ENCODE measurements at regions not wholly inside any gene's neighbourhood (a gene's known extent, or its start where the extent isn't known, plus 50 kb on each side); places are given as distances from the start of the nearest gene placed in this dataset.

DNA sequence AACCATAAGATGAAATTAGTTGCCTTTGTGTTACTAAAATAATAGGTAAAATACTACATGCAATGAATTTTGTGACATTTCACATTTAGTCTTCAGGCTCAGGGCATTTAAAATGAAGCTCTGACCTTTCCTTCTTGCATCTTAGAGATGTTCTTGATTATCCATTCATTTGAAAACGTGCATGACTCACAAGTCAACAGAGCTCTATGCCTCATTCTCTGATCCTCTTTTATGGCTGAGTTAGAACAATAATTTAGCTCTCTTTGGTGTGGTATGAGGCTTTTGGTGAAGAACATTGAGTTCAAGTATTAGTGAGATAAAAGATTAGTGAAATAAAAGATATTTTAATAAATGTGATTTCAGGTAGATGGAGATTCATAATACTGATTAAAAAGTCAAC is 66.5 kb downstream of the TIGD2 start:
- H3K36me3 Mint-ChIP-seq: no peaks in the 10 kb centered on the region
- H3K27me3 ChIP-seq (ENCODE audit: control insufficient read depth in 2 of 2, insufficient read depth in 2 of 2, low read length in 2 of 2): no peaks in the 10 kb centered on the region
- H3K27me3 Mint-ChIP-seq: peaks cover 0 to 10% (median 3%) of the 10 kb centered on the region in 5 donors
- no peak overlapping the region for H3K27ac ChIP-seq (ENCODE audit: low read depth, low read length)
- H3K36me3 ChIP-seq (ENCODE audit: control insufficient read depth in 2 of 3, insufficient read depth in 3 of 3, low read length in 3 of 3): no peaks in the 10 kb centered on the region
- CTCF ChIA-PET: no interaction called here
- H3K4me3 Mint-ChIP-seq: no peak overlapping the region
- H3K9me3 Mint-ChIP-seq: peaks cover 0 to 1% (median 0%) of the 10 kb centered on the region in 11 donors
- POLR2A ChIA-PET: no interaction called here
- H3K4me3 ChIP-seq (ENCODE audit: low read length): no peak overlapping the region
- DNase-seq (no peak), ATAC-seq (no peak)
- no peaks in the 10 kb centered on the region for H3K4me1 ChIP-seq (ENCODE audit: control insufficient read depth in 2 of 2, insufficient read depth in 2 of 2, low read length in 2 of 2)
- H3K27ac Mint-ChIP-seq: no peak overlapping the region
- H3K4me1 Mint-ChIP-seq: peaks cover 0 to 4% (median 0%) of the 10 kb centered on the region in 7 donors
- no peaks in the 10 kb centered on the region for H3K9me3 ChIP-seq (ENCODE audit: control insufficient read depth in 2 of 3, low read length in 3 of 3)
- intact Hi-C loops (cut with micrococcal nuclease): no loop called here

DNA sequence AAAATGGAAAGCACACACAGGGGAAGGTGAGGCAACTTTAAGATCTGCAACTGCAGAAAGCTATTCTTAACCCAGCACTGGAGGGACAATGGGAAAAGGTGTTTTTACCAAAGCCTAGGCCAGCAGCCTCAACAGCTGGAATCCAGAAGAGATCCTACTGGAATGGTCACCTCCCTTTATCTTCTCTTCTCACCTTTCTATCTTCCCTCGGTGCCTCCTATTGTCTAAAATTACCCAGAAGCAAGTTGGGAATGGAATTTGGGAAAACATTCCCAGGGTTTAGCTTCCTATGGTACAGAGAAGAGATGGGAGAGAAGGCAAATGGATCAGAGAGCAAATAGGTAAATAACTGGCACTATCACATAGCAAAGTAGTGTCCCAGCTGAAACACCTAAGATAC is 73.1 kb downstream of the TIGD2 start:
- Mint-ChIP-seq H3K4me1 (no peaks in the 10 kb centered on the region), H3K4me3 (no peak overlapping the region), H3K27ac (no peak overlapping the region), H3K36me3 (no peaks in the 10 kb centered on the region), H3K27me3 (peaks cover 8 to 39% (median 11%) of the 10 kb centered on the region in 5 donors), H3K9me3 (peaks cover 0 to 5% (median 0%) of the 10 kb centered on the region in 11 donors)
- ChIA-PET CTCF (no interaction called here), POLR2A (no interaction called here)
- Histone ChIP-seq H3K4me3 (ENCODE audit: low read length) (no peak overlapping the region), H3K27ac (ENCODE audit: low read depth, low read length) (no peak overlapping the region), H3K9me3 (ENCODE audit: control insufficient read depth in 2 of 3, low read length in 3 of 3) (no peaks in the 10 kb centered on the region), H3K4me1 (ENCODE audit: control insufficient read depth in 2 of 2, insufficient read depth in 2 of 2, low read length in 2 of 2) (no peaks in the 10 kb centered on the region), H3K27me3 (ENCODE audit: control insufficient read depth in 2 of 2, insufficient read depth in 2 of 2, low read length in 2 of 2) (no peaks in the 10 kb centered on the region), H3K36me3 (ENCODE audit: control insufficient read depth in 2 of 3, insufficient read depth in 3 of 3, low read length in 3 of 3) (no peaks in the 10 kb centered on the region)
- DNase-seq: no peak
- no peak for ATAC-seq
- intact Hi-C loops (cut with micrococcal nuclease): no loop called here

Measured in naive thymus-derived CD4-positive, alpha-beta T cell (primary cell).